ENCODE measurements at regions not wholly inside any gene's neighbourhood (a gene's known extent, or its start where the extent isn't known, plus 50 kb on each side); places are given as distances from the start of the nearest gene placed in this dataset.

- intact Hi-C loops (cut with micrococcal nuclease; ENCODE audit: unreplicated experiment), result no loop called here
- no TSS peak for BruUV-seq (replicated peaks)
- Histone ChIP-seq H3K27me3 (ENCODE audit: control insufficient read depth, insufficient read depth, low read length) (no peaks in the 10 kb centered on the region), H3K9me3 (ENCODE audit: control insufficient read depth, insufficient read depth, low read depth, low read length) (no peaks in the 10 kb centered on the region), H3K4me1 (ENCODE audit: control insufficient read depth, insufficient read depth, low read length) (no peaks in the 10 kb centered on the region), H3K36me3 (ENCODE audit: control insufficient read depth, insufficient read depth, low read length) (no peaks in the 10 kb centered on the region), H3K27ac (ENCODE audit: low read length) (no peak overlapping the region), H3K4me3 (ENCODE audit: low read depth in 2 of 2, low read length in 2 of 2) (no peak overlapping the region)
- POLR2A ChIA-PET, result no interaction called here
- no peak for ATAC-seq
- CTCF ChIA-PET, result interaction anchor here (0.6 kb wide), 1 partner anchor 33 kb away, joined by 3 read pairs; no protein-coding TSS in a partner anchor
- DNase-seq (ENCODE audit: low read depth, low spot score), result no peak
- in situ Hi-C loops (cut with HindIII; ENCODE audit: low pct_unique_long_range_greater_than_20kb, low sequenced_read_pairs), result no loop called here
- TF ChIP-seq, protein P1, sequence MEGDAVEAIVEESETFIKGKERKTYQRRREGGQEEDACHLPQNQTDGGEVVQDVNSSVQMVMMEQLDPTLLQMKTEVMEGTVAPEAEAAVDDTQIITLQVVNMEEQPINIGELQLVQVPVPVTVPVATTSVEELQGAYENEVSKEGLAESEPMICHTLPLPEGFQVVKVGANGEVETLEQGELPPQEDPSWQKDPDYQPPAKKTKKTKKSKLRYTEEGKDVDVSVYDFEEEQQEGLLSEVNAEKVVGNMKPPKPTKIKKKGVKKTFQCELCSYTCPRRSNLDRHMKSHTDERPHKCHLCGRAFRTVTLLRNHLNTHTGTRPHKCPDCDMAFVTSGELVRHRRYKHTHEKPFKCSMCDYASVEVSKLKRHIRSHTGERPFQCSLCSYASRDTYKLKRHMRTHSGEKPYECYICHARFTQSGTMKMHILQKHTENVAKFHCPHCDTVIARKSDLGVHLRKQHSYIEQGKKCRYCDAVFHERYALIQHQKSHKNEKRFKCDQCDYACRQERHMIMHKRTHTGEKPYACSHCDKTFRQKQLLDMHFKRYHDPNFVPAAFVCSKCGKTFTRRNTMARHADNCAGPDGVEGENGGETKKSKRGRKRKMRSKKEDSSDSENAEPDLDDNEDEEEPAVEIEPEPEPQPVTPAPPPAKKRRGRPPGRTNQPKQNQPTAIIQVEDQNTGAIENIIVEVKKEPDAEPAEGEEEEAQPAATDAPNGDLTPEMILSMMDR (IDR thresholded peaks at IDR 0.05), result no peak
- TF ChIP-seq REST (IDR thresholded peaks at IDR 0.05; ENCODE audit: insufficient read depth in 1 of 2, low read depth in 2 of 2, low read length in 1 of 2) (no peak), POLR2AphosphoS5 (IDR thresholded peaks at IDR 0.05; ENCODE audit: low read depth, low read length) (no peak), TCF7L2 (IDR thresholded peaks at IDR 0.05; ENCODE audit: low read depth, low read length) (no peak), SIN3A (IDR thresholded peaks at IDR 0.05; ENCODE audit: borderline replicate concordance, insufficient read depth, low read depth, low read length) (no peak)
Observed at GRCh38 chr2:176479961-176480360, 210.7 kb downstream of the MTX2 start.

GRCh38 chr2:176482107-176482506, 212.9 kb downstream of the MTX2 start:
- in situ Hi-C loops (cut with HindIII; ENCODE audit: low pct_unique_long_range_greater_than_20kb, low sequenced_read_pairs), result no loop called here
- H3K4me3 ChIP-seq (ENCODE audit: low read depth in 2 of 2, low read length in 2 of 2), result no peak overlapping the region
- ChIA-PET CTCF (no interaction called here), POLR2A (no interaction called here)
- H3K27ac ChIP-seq (ENCODE audit: low read length), result no peak overlapping the region
- H3K27me3 ChIP-seq (ENCODE audit: control insufficient read depth, insufficient read depth, low read length), result no peaks in the 10 kb centered on the region
- no TSS peak for BruUV-seq (replicated peaks)
- H3K9me3 ChIP-seq (ENCODE audit: control insufficient read depth, insufficient read depth, low read depth, low read length), result no peaks in the 10 kb centered on the region
- TF ChIP-seq POLR2AphosphoS5 (IDR thresholded peaks at IDR 0.05; ENCODE audit: low read depth, low read length), result no peak
- no peak for TF ChIP-seq TCF7L2 (IDR thresholded peaks at IDR 0.05; ENCODE audit: low read depth, low read length)
- TF ChIP-seq, protein P1 (IDR thresholded peaks at IDR 0.05), result no peak
- no peak for TF ChIP-seq SIN3A (IDR thresholded peaks at IDR 0.05; ENCODE audit: borderline replicate concordance, insufficient read depth, low read depth, low read length)
- no peak for TF ChIP-seq REST (IDR thresholded peaks at IDR 0.05; ENCODE audit: insufficient read depth in 1 of 2, low read depth in 2 of 2, low read length in 1 of 2)
- H3K4me1 ChIP-seq (ENCODE audit: control insufficient read depth, insufficient read depth, low read length), result no peaks in the 10 kb centered on the region
- ATAC-seq, result no peak
- no peaks in the 10 kb centered on the region for H3K36me3 ChIP-seq (ENCODE audit: control insufficient read depth, insufficient read depth, low read length)
- DNase-seq (ENCODE audit: low read depth, low spot score), result no peak
- intact Hi-C loops (cut with micrococcal nuclease; ENCODE audit: unreplicated experiment), result no loop called here
